ENCODE measurements at regions not wholly inside any gene's neighbourhood (a gene's known extent, or its start where the extent isn't known, plus 50 kb on each side); places are given as distances from the start of the nearest gene placed in this dataset.

DNA sequence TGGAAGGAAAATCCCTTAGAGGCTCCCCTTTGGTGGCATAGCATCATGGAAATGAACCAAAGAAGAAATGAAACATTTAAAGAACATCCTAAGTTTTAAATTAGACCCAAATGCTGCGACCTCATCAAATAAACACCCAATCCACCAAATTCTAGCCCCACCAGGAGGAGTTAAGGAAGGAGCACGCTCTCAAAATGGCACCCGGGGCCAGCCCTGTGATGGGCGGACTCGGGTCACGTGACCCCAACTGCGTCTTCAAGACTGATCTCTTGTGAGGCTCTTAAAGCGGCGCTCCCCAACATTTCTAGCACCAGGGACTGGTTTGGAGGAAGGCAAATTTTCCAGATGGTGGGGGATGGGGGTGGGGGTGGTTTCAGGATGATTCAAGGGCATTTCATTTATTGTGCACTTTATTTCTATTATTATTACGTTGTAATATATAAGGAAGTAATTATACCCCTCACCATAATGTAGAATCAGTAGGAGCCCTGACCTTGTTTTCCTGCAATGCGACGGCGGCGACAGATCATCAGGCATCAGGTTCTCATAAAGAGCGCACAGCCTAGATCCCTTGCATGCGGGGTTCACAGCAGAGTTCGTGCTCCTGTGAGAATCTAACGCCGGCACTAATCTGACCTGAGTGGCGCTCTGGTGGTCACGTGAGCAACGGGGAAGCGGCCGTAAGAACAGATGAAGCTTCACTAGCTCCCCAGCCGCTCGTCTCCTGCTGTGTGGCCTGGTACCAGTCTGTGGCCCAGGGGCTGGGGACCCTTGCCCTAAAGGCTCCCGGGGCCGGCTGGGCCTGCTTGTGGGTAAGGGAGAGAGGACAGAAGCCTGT lies 55.3 kb upstream of the SLC22A11 start (continued):
- TF ChIP-seq ATF1 (CRISPR knock-in tag; IDR thresholded peaks at IDR 0.05) (no peak), ATF1 (tag; IDR thresholded peaks at IDR 0.05) (peak; percentile 27), ZNF140 (CRISPR knock-in tag; IDR thresholded peaks at IDR 0.05) (no peak), ZNF217 (CRISPR knock-in tag; IDR thresholded peaks at IDR 0.05) (no peak), OTX1 (CRISPR knock-in tag; IDR thresholded peaks at IDR 0.05) (no peak), SPI1 (IDR thresholded peaks at IDR 0.05; ENCODE audit: borderline replicate concordance, low read depth, low read length) (no peak), DACH1 (IDR thresholded peaks at IDR 0.05; ENCODE audit: partially characterized antibody) (no peak), MAFK (IDR thresholded peaks at IDR 0.05; ENCODE audit: low read length) (no peak), POLR2G (IDR thresholded peaks at IDR 0.05; ENCODE audit: low read depth, low read length) (peak; percentile 29; the same call in 1 of the 2 replicates), STAG1 (CRISPR knock-in tag; IDR thresholded peaks at IDR 0.05; ENCODE audit: borderline replicate concordance) (no peak), ZNF197 (CRISPR knock-in tag; IDR thresholded peaks at IDR 0.05; ENCODE audit: low read depth) (no peak), CBX1 (IDR thresholded peaks at IDR 0.05; ENCODE audit: low read depth) (no peak), TAF1 (IDR thresholded peaks at IDR 0.05; ENCODE audit: control insufficient read depth, extremely low read depth, insufficient read depth, low read length, severe bottlenecking) (no peak), SNIP1 (IDR thresholded peaks at IDR 0.05; ENCODE audit: low read depth) (peak; percentile 81), PCBP2 (IDR thresholded peaks at IDR 0.05; ENCODE audit: low read depth, low read length, poor library complexity, severe bottlenecking) (no peak)
- TF ChIP-seq, protein P1, sequence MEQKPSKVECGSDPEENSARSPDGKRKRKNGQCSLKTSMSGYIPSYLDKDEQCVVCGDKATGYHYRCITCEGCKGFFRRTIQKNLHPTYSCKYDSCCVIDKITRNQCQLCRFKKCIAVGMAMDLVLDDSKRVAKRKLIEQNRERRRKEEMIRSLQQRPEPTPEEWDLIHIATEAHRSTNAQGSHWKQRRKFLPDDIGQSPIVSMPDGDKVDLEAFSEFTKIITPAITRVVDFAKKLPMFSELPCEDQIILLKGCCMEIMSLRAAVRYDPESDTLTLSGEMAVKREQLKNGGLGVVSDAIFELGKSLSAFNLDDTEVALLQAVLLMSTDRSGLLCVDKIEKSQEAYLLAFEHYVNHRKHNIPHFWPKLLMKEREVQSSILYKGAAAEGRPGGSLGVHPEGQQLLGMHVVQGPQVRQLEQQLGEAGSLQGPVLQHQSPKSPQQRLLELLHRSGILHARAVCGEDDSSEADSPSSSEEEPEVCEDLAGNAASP (IDR thresholded peaks at IDR 0.05), result no peak
- TF ChIP-seq, protein P2, sequence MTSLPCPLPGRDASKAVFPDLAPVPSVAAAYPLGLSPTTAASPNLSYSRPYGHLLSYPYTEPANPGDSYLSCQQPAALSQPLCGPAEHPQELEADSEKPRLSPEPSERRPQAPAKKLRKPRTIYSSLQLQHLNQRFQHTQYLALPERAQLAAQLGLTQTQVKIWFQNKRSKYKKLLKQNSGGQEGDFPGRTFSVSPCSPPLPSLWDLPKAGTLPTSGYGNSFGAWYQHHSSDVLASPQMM (CRISPR knock-in tag; IDR thresholded peaks at IDR 0.05), result no peak
- TF ChIP-seq, protein P3, sequence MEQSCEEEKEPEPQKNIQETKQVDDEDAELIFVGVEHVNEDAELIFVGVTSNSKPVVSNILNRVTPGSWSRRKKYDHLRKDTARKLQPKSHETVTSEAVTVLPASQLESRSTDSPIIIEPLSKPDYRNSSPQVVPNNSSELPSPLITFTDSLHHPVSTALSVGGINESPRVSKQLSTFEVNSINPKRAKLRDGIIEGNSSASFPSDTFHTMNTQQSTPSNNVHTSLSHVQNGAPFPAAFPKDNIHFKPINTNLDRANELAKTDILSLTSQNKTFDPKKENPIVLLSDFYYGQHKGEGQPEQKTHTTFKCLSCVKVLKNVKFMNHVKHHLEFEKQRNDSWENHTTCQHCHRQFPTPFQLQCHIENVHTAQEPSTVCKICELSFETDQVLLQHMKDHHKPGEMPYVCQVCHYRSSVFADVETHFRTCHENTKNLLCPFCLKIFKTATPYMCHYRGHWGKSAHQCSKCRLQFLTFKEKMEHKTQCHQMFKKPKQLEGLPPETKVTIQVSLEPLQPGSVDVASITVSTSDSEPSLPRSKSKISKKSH (CRISPR knock-in tag; IDR thresholded peaks at IDR 0.05), result no peak
- TF ChIP-seq, protein P4, sequence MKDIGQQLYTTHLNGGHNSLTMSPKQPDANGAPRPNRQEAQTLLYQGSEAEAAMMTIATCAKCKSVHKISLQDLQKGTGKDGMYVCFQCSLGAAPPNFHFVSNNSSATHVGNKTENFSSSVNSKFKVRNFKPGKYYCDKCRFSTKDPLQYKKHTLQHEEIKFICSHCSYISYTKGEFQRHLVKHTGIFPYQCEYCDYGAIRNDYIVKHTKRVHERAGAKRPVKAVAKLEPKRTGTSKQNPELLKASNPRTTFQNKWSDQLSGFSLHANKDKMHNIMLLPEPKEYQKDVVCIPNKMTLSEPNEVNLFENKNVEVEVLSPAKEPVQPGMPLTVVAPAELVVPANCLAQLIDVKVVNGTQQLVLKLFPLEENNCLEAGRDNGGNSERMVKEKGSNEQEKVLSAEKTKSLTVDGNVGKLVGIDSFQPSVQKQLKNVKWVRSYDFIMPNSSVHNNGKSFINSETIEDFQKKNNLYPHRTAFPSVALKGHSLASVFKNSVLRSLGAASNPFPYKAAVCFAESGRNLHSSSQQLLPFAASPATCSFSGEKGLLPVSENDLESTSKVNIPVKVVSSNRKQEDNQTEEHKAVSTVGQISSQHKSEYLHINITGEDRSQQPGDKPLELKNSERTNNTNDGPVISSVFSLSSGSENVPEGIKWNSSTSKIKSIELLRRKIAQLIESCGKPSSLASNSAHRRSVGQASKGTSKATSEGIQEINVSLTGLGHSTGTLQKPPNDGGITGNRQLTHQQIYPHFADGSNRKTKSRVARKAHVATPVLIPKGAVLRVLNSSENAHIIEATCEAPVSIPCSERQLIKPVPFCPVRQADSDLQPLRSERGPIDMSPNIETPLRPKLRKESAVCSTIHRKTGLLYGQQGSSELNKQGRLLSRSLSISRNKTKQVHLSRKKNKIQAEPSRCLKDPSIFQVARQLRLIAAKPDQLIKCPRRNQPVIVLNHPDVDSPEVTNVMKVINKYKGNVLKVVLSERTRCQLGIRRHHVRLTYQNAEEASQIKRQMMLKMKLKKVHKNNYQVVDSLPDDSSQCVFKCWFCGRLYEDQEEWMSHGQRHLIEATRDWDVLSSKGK (CRISPR knock-in tag; IDR thresholded peaks at IDR 0.05), result no peak
- TF ChIP-seq, protein P5, sequence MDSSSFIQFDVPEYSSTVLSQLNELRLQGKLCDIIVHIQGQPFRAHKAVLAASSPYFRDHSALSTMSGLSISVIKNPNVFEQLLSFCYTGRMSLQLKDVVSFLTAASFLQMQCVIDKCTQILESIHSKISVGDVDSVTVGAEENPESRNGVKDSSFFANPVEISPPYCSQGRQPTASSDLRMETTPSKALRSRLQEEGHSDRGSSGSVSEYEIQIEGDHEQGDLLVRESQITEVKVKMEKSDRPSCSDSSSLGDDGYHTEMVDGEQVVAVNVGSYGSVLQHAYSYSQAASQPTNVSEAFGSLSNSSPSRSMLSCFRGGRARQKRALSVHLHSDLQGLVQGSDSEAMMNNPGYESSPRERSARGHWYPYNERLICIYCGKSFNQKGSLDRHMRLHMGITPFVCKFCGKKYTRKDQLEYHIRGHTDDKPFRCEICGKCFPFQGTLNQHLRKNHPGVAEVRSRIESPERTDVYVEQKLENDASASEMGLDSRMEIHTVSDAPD (CRISPR knock-in tag; IDR thresholded peaks at IDR 0.05), result no peak

Data from K562 (cell line).